ENCODE measurements at regions not wholly inside any gene's neighbourhood (a gene's known extent, or its start where the extent isn't known, plus 50 kb on each side); places are given as distances from the start of the nearest gene placed in this dataset.

DNA sequence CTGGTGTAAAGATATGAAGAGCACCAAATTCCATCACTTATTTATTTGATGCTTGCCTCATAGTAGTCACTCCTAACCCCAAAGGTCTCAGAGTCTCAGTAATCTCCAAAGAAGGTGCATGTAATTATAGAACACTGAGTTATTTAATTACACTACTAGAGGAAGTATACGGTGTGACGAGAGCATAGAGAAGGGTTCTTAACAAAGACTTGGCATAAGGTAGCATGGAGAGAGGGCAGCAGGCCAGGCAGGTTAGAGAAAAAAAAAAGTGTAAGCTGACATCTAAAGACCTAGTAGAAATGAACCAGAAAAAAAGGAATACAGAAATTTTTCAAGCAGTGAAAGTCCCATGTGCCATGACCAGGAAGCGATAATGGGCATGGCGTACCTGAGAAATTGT lies 213.3 kb upstream of the TGFBR2 start:
- Mint-ChIP-seq H3K36me3 (no peaks in the 10 kb centered on the region), H3K27ac (no peak overlapping the region), H3K9me3 (peaks cover 12% of the 10 kb centered on the region), H3K27me3 (ENCODE audit: low read depth) (no peaks in the 10 kb centered on the region), H3K4me3 (no peak overlapping the region), H3K4me1 (peaks cover 1% of the 10 kb centered on the region)
- TF ChIP-seq, protein P1, sequence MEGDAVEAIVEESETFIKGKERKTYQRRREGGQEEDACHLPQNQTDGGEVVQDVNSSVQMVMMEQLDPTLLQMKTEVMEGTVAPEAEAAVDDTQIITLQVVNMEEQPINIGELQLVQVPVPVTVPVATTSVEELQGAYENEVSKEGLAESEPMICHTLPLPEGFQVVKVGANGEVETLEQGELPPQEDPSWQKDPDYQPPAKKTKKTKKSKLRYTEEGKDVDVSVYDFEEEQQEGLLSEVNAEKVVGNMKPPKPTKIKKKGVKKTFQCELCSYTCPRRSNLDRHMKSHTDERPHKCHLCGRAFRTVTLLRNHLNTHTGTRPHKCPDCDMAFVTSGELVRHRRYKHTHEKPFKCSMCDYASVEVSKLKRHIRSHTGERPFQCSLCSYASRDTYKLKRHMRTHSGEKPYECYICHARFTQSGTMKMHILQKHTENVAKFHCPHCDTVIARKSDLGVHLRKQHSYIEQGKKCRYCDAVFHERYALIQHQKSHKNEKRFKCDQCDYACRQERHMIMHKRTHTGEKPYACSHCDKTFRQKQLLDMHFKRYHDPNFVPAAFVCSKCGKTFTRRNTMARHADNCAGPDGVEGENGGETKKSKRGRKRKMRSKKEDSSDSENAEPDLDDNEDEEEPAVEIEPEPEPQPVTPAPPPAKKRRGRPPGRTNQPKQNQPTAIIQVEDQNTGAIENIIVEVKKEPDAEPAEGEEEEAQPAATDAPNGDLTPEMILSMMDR (IDR thresholded peaks at IDR 0.05; ENCODE audit: unreplicated experiment), result no peak
- no peak for DNase-seq (ENCODE audit: low spot score in 2 of 2, unreplicated experiment in 2 of 2)

DNA sequence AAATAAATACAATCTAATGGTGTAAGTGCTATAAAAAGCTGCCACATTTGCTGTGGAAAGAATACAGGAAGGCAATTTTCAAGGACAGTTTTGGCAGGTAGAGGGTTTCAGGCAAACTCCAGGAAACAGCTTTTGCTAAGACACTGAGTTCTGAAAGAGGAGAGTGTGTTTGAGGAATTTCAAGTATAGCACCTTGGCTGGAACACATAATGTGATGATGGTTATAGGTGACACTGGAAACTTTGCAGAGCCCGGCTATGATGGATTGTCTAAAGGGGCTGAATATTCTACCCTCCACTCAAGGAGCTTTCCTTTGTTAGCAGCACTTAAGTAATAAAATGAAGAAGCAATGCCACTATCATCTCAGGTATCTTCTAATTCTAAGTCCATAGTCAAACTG lies 209.4 kb upstream of the TGFBR2 start:
- no peak overlapping the region for H3K4me3 Mint-ChIP-seq
- H3K9me3 Mint-ChIP-seq, result peaks cover 3% of the 10 kb centered on the region
- H3K27me3 Mint-ChIP-seq (ENCODE audit: low read depth), result no peaks in the 10 kb centered on the region
- no peak for DNase-seq (ENCODE audit: low spot score in 2 of 2, unreplicated experiment in 2 of 2)
- no peak overlapping the region for H3K27ac Mint-ChIP-seq
- peaks cover 5% of the 10 kb centered on the region for H3K4me1 Mint-ChIP-seq
- TF ChIP-seq, protein P1 (IDR thresholded peaks at IDR 0.05; ENCODE audit: unreplicated experiment), result no peak
- no peaks in the 10 kb centered on the region for H3K36me3 Mint-ChIP-seq

DNA sequence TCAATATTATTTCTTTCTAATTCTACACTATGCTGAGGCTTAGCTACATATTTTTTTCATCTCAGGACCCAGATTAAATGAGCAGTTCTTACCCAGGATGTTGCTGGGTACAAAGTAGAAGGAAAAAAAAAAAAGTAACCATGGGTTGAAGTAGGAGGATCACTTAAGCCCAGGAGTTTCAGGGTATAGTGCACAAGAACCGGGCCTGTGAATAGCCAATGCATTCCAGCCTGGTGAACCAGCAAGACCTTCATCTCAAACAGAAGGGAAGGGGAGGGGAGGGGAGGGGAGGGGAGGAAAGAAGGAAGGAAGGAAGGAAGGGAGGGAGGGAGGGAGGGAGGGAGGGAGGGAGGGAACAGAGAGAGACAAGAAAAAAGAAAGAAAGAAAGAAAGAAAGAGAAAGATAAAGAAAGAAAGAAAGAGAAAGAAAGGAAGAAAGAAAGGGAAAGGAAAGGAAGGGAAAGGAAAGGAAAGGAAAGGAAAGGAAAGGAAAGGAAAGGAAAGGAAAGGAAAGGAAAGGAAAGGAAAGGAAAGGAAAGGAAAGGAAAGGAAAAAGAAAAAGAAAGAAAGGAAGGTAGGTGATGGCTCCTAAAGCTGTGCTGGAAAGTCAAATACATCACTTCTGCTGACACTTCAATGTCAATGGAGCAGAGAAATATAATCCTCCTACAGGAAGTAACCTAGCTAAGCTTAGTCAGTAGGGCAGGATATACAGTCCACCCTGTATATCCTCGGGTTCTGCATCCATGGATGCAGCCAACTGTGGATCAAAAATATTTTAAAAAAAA lies 206.8 kb upstream of the TGFBR2 start:
- no peak for DNase-seq (ENCODE audit: low spot score in 2 of 2, unreplicated experiment in 2 of 2)
- peaks cover 24% of the 10 kb centered on the region for H3K4me1 Mint-ChIP-seq
- H3K4me3 Mint-ChIP-seq, result no peak overlapping the region
- no peaks in the 10 kb centered on the region for H3K36me3 Mint-ChIP-seq
- H3K27me3 Mint-ChIP-seq (ENCODE audit: low read depth), result no peaks in the 10 kb centered on the region
- TF ChIP-seq, protein P1 (IDR thresholded peaks at IDR 0.05; ENCODE audit: unreplicated experiment), result no peak
- H3K9me3 Mint-ChIP-seq, result peaks cover 3% of the 10 kb centered on the region
- H3K27ac Mint-ChIP-seq, result no peak overlapping the region

DNA sequence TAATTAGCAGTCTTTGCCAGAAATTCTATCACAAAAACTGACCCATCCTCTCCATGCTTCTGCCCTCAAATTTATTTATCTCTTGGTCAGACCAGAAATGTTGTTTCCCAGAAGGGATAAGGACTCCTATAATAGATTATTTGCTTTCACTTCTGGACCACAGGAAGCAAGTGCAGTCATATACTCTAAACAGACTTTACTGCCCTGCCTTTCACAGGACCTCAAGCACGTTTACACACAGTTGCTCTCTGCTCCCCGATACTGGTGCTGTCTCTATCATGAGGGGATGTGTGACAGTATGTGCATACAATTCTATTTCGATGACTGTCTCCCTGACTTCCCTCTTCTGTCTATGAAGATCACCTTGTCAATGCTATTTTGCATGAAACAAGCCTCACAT lies 205.5 kb upstream of the TGFBR2 start:
- Mint-ChIP-seq H3K36me3 (no peaks in the 10 kb centered on the region), H3K27me3 (ENCODE audit: low read depth) (no peaks in the 10 kb centered on the region), H3K4me1 (peaks cover 28% of the 10 kb centered on the region), H3K27ac (no peak overlapping the region), H3K9me3 (peaks cover 3% of the 10 kb centered on the region), H3K4me3 (no peak overlapping the region)
- no peak for DNase-seq (ENCODE audit: low spot score in 2 of 2, unreplicated experiment in 2 of 2)
- TF ChIP-seq, protein P1 (IDR thresholded peaks at IDR 0.05; ENCODE audit: unreplicated experiment), result no peak

DNA sequence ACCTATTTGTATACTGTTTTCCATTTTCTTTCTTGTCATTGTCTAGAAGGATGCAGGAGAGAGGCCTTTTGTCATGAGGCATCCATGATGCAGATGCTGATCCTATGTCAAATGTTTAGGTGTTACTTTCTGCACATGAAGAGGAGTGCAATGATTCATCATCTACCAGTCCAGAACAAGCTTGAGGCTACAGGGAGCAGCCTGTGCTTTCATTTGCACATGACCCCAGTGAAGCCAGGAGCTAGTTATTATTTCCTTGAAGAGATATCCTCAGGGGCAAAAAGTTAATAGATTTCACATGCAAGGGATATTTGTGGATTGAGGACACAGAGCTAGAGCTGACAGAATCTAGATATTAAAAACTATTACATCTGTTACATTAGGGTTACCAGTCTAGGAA lies 204.4 kb upstream of the TGFBR2 start:
- Mint-ChIP-seq H3K36me3 (no peaks in the 10 kb centered on the region), H3K27me3 (ENCODE audit: low read depth) (no peaks in the 10 kb centered on the region), H3K4me3 (no peak overlapping the region), H3K27ac (no peak overlapping the region), H3K9me3 (no peaks in the 10 kb centered on the region), H3K4me1 (peaks cover 28% of the 10 kb centered on the region)
- no peak for DNase-seq (ENCODE audit: low spot score in 2 of 2, unreplicated experiment in 2 of 2)
- TF ChIP-seq, protein P1 (IDR thresholded peaks at IDR 0.05; ENCODE audit: unreplicated experiment), result no peak
